Brain microvascular endothelial cell (primary cell): ENCODE measurements at regions not wholly inside any gene's neighbourhood (a gene's known extent, or its start where the extent isn't known, plus 50 kb on each side); places are given as distances from the start of the nearest gene placed in this dataset.

ENCODE experiments used
- DNase-seq: peaks from one replicate; pipeline ENCODE4 v3.0.0-alpha.2; 2020
- H3K27ac ChIP-seq: fragments of 250-450 bp; sonication (Bioruptor Pico); 2 replicates; pipeline ENCODE4 v1.5.1; 2020; ENCODE audit warnings: mild to moderate bottlenecking, moderate library complexity
- H3K27me3 ChIP-seq: fragments of 250-450 bp; sonication (Bioruptor Pico); replicated peaks from 2 replicates; pipeline ENCODE4 v1.5.1; 2020; ENCODE audit warnings: mild to moderate bottlenecking
- H3K36me3 ChIP-seq: fragments of 250-450 bp; sonication (Bioruptor Pico); replicated peaks from 2 replicates; pipeline ENCODE4 v1.5.1; 2020; ENCODE audit warnings: mild to moderate bottlenecking
- H3K4me3 ChIP-seq: 2 replicates; pipeline ENCODE4 v1.5.1; 2011; ENCODE audit warnings: low read depth, mild to moderate bottlenecking, control low read depth, low read length, moderate library complexity
- in situ Hi-C: cut with HindIII; loops from 2 replicates; pipeline ENCODE4 v1.10.0; 2017; ENCODE audit warnings: low sequenced_read_pairs, low pct_ligation_motif_present
- TF ChIP-seq, protein P1 (sequence below): IDR thresholded peaks from 2 replicates; pipeline ENCODE4 v1.5.1; 2011; ENCODE audit warnings: low read depth, mild to moderate bottlenecking, moderate library complexity, low read length, control low read depth, inconsistent platforms; ENCODE audit errors: missing control alignments

DNA sequence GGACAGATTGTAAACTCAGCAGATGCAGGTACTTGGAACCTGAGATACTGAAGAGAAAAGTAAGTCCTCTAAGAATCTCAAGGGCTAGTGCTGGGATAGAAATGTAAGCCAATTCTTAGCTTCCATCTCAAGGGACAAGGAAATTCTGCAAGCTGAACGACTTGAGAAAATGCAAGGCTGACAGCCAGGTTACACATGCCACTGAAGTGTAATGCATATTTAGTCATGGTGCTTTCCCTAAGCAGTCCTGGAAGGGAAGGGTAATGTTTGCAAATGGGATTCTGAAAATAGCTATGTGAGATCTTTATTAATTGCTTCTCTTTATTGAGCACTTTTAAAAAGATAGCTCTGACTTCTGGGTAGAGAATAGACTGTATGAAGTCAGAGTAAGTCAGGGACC is 402.7 kb upstream of the SEL1L start:
- Histone ChIP-seq H3K27ac (no peak overlapping the region), H3K4me3 (no peak overlapping the region), H3K27me3 (no peaks in the 10 kb centered on the region), H3K36me3 (no peaks in the 10 kb centered on the region)
- TF ChIP-seq, protein P1, sequence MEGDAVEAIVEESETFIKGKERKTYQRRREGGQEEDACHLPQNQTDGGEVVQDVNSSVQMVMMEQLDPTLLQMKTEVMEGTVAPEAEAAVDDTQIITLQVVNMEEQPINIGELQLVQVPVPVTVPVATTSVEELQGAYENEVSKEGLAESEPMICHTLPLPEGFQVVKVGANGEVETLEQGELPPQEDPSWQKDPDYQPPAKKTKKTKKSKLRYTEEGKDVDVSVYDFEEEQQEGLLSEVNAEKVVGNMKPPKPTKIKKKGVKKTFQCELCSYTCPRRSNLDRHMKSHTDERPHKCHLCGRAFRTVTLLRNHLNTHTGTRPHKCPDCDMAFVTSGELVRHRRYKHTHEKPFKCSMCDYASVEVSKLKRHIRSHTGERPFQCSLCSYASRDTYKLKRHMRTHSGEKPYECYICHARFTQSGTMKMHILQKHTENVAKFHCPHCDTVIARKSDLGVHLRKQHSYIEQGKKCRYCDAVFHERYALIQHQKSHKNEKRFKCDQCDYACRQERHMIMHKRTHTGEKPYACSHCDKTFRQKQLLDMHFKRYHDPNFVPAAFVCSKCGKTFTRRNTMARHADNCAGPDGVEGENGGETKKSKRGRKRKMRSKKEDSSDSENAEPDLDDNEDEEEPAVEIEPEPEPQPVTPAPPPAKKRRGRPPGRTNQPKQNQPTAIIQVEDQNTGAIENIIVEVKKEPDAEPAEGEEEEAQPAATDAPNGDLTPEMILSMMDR: no peak
- DNase-seq: no peak
- in situ Hi-C loops: no loop called here

DNA sequence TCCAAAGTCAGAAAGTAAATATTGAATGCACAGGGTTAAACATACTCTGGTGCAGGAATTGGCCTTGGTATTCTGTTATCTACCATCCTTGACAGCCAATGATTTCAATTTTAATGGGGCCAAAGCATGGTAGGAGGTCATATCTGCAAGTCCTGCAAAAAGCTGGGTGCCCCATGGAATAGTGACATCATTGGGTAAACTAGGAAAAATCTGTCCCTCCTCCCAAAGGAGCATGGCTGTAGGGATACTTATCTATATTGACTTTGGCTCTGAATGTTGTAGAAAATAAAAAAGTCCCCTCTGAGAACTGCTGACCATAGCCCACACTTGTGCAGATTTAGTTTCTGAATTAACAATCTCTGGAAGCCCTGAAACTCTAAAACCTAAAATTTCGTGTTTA is 403.2 kb upstream of the SEL1L start:
- Histone ChIP-seq H3K27me3 (no peaks in the 10 kb centered on the region), H3K27ac (no peak overlapping the region), H3K36me3 (no peaks in the 10 kb centered on the region), H3K4me3 (no peak overlapping the region)
- DNase-seq: no peak
- TF ChIP-seq, protein P1: no peak
- in situ Hi-C loops: no loop called here

DNA sequence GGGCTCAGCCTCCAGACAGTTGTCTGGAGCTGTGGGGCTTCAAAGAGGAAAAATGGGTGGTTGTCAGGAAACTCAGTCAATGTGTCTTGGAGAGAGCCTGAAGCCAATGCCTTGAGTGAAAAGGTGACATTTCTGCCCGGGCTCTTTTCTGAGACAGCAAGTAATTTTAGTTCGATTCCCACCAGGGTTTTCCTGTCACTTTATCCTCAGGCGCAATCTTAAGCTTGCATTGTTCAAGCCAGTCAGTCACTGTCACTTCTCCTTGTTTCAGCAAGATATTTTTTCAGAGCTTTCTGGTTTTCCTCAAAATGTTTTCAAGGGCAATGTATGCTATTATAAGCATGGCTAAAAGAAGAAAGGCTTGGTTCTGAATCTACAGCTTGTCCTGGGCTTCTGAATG is 404.7 kb upstream of the SEL1L start:
- Histone ChIP-seq H3K4me3 (no peak overlapping the region), H3K36me3 (no peaks in the 10 kb centered on the region), H3K27me3 (no peaks in the 10 kb centered on the region), H3K27ac (no peak overlapping the region)
- TF ChIP-seq, protein P1: no peak
- DNase-seq: no peak
- in situ Hi-C loops: no loop called here

DNA sequence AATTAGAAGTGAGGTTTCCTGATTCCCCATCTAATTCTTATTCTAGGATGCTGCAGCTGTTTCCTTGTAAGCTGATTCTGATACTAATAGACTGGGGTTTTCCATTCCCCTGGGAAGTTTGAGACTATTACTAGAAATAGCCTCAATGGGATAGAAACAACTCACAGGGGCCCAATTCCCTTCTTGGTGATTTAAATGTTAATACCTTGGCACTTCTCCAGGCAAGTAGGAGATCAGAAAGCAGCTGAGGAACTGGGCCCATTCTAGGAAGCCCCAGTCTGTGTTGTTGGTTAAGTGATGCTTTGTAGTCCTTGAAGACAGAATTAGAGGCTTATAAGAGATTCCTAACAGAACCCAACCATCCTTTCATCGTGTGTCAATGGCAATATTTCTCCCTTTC is 407.0 kb upstream of the SEL1L start:
- in situ Hi-C loops: no loop called here
- H3K4me3 ChIP-seq: no peak overlapping the region
- no peak for DNase-seq
- H3K36me3 ChIP-seq: no peaks in the 10 kb centered on the region
- no peaks in the 10 kb centered on the region for H3K27me3 ChIP-seq
- TF ChIP-seq, protein P1: no peak
- H3K27ac ChIP-seq: no peak overlapping the region

DNA sequence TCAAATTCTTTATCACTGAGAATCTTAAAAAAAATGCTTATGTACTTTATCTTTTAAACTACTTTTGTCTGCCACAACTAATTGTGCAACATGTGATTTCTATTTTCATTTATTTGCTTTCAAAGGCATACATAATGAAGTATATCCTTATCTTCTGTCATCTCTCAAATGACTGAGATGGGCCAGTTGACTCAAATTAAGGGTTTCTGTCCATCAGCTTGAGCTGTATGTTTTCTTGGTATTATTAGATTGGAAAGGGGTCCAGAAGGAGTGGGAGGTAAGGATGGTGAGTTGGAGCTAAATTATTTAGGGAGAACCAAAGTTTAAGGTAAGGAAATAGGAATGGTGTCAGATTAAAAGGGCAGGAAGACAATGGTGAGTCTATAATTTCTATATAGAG is 408.4 kb upstream of the SEL1L start:
- H3K36me3 ChIP-seq: no peaks in the 10 kb centered on the region
- in situ Hi-C loops: no loop called here
- H3K4me3 ChIP-seq: no peak overlapping the region
- H3K27ac ChIP-seq: no peak overlapping the region
- DNase-seq: no peak
- TF ChIP-seq, protein P1: no peak
- no peaks in the 10 kb centered on the region for H3K27me3 ChIP-seq

DNA sequence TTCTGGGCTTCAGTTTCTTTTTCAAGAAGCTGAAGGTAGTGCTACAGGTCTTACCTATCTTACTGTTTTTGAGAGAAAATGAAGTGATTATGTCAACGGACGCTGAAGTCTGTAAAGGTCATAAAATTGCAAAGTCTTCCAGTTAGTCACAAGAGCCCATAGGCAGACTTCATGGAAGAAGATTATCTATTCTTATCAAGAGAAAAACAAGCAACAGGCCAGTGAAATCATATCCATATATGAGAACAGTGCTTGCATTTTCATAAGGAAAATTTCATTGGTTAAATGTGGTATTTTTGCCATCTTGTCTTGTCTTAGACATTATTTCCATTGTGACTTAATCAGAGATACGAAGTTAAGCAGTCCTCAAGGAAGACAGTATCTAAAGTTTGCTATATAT is 412.7 kb upstream of the SEL1L start:
- in situ Hi-C loops: no loop called here
- TF ChIP-seq, protein P1: no peak
- DNase-seq: no peak

More for the DNA sequence above, 412.7 kb upstream of the SEL1L start:
- H3K4me3 ChIP-seq: no peak overlapping the region
- no peak overlapping the region for H3K27ac ChIP-seq
- H3K36me3 ChIP-seq: no peaks in the 10 kb centered on the region
- H3K27me3 ChIP-seq: no peaks in the 10 kb centered on the region
